Thoracic aorta (tissue), 2 donors: ENCODE measurements at regions not wholly inside any gene's neighbourhood (a gene's known extent, or its start where the extent isn't known, plus 50 kb on each side); places are given as distances from the start of the nearest gene placed in this dataset.

ENCODE experiments used
- ATAC-seq: fragments of 150-250 bp; one replicate; pipeline ENCODE4 v1.8.0; 2017; ENCODE audit warnings: low read depth; ENCODE audit not compliant: insufficient number of reproducible peaks, low FRiP score
- DNase-seq: peaks from one replicate; pipeline ENCODE4 v3.0.0-alpha.2; 2020; ENCODE audit warnings: low spot score
- H3K27ac ChIP-seq, 2 donors: fragments of 200-600 bp; sonication (generic); 1 replicate in 1 of 2; 2 replicates in 1 of 2; pipeline ENCODE4 v1.5.1; 2016; ENCODE audit warnings: mild to moderate bottlenecking in 2 of 2, moderate library complexity in 2 of 2
- H3K27me3 ChIP-seq: fragments of 200-600 bp; sonication (generic); replicated peaks from 2 replicates; pipeline ENCODE4 v1.6.0; 2016; ENCODE audit warnings: mild to moderate bottlenecking; ENCODE audit not compliant: insufficient read depth
- H3K36me3 ChIP-seq: fragments of 200-600 bp; sonication (generic); one replicate; pipeline ENCODE4 v1.5.1; 2016
- H3K4me1 ChIP-seq, 2 donors: fragments of 200-600 bp; sonication (generic); 1 replicate in 1 of 2; 2 replicates in 1 of 2; pipeline versions ENCODE4 v1.5.1 to v1.6.0; 2016; ENCODE audit warnings: low read depth in 2 of 2, mild to moderate bottlenecking in 1 of 2; ENCODE audit not compliant: control insufficient read depth in 1 of 2
- H3K4me3 ChIP-seq: fragments of 200-600 bp; sonication (generic); 2 replicates; pipeline ENCODE4 v1.5.1; 2016; ENCODE audit warnings: mild to moderate bottlenecking
- H3K9me3 ChIP-seq: fragments of 200-600 bp; sonication (generic); 2 replicates; pipeline ENCODE4 v1.5.1; 2016
- CTCF ChIP-seq: fragments of 200-600 bp; sonication (generic); IDR thresholded peaks from one replicate; pipeline ENCODE4 v1.5.1; 2019; ENCODE audit warnings: antibody characterized with exemption

- ATAC-seq (no peak), DNase-seq (no peak)
- H3K27me3 ChIP-seq: no peaks in the 10 kb centered on the region
- peaks cover 0 to 19% of the 10 kb centered on the region in 2 donors for H3K4me1 ChIP-seq
- no peak for TF ChIP-seq CTCF
- H3K27ac ChIP-seq: no peak overlapping the region
- no peak overlapping the region for H3K4me3 ChIP-seq
- H3K9me3 ChIP-seq: no peaks in the 10 kb centered on the region
- H3K36me3 ChIP-seq: no peaks in the 10 kb centered on the region
Observed at GRCh38 chr13:50156140-50156539, 140.9 kb downstream of the KCNRG start.

GRCh38 chr13:50156561-50157127, 141.4 kb downstream of the KCNRG start:
- no peak for TF ChIP-seq CTCF
- Histone ChIP-seq H3K27ac (no peak overlapping the region), H3K4me1 (peaks cover 0 to 15% of the 10 kb centered on the region in 2 donors), H3K36me3 (no peaks in the 10 kb centered on the region), H3K4me3 (no peak overlapping the region), H3K27me3 (no peaks in the 10 kb centered on the region), H3K9me3 (no peaks in the 10 kb centered on the region)
- ATAC-seq (no peak), DNase-seq (no peak)

DNA sequence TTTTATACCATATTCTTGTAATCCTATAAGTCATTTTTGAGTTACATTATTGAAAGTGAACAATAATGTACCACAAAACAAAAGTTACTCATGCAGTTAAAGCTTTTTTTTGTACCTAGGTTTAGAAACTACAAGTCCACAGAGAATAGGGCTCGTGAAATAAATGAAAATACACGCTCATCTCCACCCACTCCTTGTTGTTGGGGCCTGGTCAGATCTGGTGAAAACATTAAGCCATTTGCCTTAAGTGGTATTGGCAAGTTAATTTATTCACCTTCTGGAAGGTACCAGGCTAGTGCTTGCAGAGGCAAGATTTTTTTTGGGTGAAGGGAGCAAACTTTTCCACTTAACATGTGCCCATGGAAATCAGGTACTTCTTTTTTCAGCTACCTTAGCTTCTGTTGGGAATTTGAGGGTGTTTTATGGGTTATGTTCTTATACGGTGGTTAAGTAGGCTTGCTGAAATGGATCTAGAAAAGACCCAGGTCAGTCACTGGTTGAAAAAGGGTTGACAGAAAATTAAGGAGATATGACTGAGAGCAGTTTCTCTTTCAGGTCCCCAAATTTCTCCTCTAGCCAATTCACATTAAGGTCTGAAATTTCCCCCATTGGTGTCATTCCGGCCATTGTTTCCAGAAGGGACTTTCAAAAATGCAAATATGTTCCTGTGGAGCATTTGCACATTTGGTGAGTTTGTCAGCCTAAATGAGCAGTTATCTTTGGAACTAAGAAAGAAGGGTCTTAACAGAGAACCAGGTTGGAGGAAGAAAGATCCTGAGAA, 143.3 kb downstream of the KCNRG start:
- no peak overlapping the region for H3K27ac ChIP-seq
- H3K9me3 ChIP-seq: no peaks in the 10 kb centered on the region
- no peak for TF ChIP-seq CTCF
- H3K27me3 ChIP-seq: no peaks in the 10 kb centered on the region
- no peak overlapping the region for H3K4me3 ChIP-seq
- H3K4me1 ChIP-seq: no peaks in the 10 kb centered on the region
- DNase-seq (no peak), ATAC-seq (no peak)
- H3K36me3 ChIP-seq: no peaks in the 10 kb centered on the region

- H3K4me1 ChIP-seq: no peaks in the 10 kb centered on the region
- no peak overlapping the region for H3K4me3 ChIP-seq
- H3K27ac ChIP-seq: no peak overlapping the region
- TF ChIP-seq CTCF: no peak
- H3K9me3 ChIP-seq: no peaks in the 10 kb centered on the region
- H3K27me3 ChIP-seq: no peaks in the 10 kb centered on the region
- DNase-seq: no peak
- no peak for ATAC-seq
- no peaks in the 10 kb centered on the region for H3K36me3 ChIP-seq
Observed at GRCh38 chr13:50159607-50160006, 144.4 kb downstream of the KCNRG start.

- Histone ChIP-seq H3K9me3 (no peaks in the 10 kb centered on the region), H3K27ac (no peak overlapping the region), H3K27me3 (no peaks in the 10 kb centered on the region), H3K4me3 (no peak overlapping the region), H3K36me3 (no peaks in the 10 kb centered on the region), H3K4me1 (no peaks in the 10 kb centered on the region)
- ATAC-seq: no peak
- DNase-seq: no peak
- no peak for TF ChIP-seq CTCF
Observed at GRCh38 chr13:50161052-50161451, 145.8 kb downstream of the KCNRG start.
